Activated gamma-delta T cell treated with anti-CD3 and anti-CD28 coated beads, Interleukin-2, amount 50 U/mL, for 16 hours (primary cell): ENCODE measurements at regions not wholly inside any gene's neighbourhood (a gene's known extent, or its start where the extent isn't known, plus 50 kb on each side); places are given as distances from the start of the nearest gene placed in this dataset.

ENCODE experiments used
- DNase-seq: peaks from one replicate; pipeline ENCODE4 v3.0.0-alpha.2; 2020; ENCODE audit warnings: low read depth

- DNase-seq, result no peak
Observed at GRCh38 chr1:172801771-172802322, 142.9 kb downstream of the FASLG start.

- DNase-seq, result no peak
Observed at GRCh38 chr1:172809750-172810149, 150.8 kb downstream of the FASLG start.

DNA sequence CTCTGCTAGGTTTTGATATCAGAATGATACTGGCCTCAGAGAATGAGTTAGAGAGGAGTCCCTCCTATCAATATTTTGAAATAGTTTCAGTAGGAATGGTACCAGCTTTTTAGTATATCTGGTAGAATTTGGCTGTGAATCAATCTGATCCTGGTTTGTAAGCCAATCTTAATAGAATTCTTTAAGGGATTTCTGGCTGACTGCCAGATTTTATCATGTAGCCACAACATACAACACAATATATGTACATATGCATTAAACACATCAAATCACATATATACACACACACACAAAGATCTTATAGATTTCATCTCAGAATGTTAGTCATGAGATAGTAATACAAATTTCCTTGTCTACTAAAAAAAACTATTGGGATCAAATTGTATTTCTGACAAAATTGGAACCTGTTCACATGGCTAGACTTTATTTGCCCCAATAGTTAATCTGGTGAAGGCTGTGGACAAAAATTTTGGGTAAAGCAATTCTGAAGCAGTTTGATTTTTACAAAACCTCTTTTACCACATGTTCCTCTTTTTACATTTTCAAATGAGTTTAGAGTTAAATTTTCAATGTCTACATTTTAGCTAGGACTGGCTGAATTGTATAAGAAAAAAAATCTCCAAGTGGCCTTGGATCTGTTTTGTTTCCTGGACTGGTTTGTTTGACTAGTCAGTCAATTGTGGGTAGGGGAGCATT lies 151.7 kb downstream of the FASLG start:
- no peak for DNase-seq

- DNase-seq, result no peak
Observed at GRCh38 chr1:172811694-172812093, 152.8 kb downstream of the FASLG start.

DNA sequence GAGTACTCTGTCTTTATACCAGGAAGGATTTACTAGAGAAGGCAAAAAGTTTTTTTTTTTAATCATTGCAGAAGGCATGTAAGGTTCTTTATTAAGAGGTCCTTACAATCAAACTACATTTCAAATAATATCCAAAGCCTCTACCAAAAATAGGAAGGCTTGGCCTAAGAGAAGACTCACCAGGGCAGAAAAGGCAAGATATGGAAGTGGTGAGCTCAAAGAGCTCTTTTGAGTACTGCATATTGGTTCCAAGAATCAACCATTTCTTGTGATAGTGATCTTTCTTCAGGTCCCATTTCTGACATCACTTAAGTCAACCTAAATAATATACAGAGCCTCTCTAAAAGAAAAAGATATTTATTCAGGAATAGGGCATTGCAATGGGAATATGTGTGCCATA lies 153.2 kb downstream of the FASLG start:
- DNase-seq, result no peak

DNA sequence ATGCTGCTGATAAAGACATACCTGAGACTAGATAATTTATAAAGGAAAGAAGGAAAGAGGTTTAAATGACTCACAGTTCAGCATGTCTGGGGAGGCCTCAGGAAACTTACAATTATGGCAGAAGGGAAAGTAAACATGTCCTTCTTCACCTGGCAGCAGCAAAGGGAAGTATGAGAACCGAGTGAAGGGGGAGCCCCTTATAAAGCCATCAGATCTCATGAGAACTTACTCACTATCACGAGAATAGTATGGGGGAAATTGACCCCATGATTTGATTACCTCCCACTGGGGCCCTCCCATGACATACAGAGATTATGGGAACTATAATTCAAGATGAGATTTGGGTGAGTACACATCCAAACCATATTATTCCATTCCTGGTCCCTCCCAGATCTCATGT lies 154.4 kb downstream of the FASLG start:
- DNase-seq, result no peak

GRCh38 chr1:172814428-172814827 lies 155.5 kb downstream of the FASLG start:
- DNase-seq, result no peak

DNA sequence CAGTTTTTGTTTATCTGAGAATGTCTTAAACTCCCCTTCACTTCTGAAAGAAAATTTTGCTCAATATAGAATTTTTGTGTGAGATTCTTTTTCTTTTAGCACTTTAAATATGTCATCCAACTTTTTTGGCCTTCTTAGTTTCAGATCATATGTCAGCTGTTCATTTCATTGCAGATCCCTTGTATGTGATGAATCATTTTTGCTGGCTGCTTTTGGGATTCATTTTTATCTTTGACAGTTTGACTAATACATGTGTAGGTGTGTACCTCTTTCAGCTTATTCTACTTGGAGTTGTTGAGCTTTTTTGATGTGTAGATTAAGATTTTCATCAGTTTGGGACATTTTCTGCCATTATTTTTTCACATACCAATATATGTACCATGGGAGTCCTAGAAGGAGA lies 156.8 kb downstream of the FASLG start:
- no peak for DNase-seq

DNA sequence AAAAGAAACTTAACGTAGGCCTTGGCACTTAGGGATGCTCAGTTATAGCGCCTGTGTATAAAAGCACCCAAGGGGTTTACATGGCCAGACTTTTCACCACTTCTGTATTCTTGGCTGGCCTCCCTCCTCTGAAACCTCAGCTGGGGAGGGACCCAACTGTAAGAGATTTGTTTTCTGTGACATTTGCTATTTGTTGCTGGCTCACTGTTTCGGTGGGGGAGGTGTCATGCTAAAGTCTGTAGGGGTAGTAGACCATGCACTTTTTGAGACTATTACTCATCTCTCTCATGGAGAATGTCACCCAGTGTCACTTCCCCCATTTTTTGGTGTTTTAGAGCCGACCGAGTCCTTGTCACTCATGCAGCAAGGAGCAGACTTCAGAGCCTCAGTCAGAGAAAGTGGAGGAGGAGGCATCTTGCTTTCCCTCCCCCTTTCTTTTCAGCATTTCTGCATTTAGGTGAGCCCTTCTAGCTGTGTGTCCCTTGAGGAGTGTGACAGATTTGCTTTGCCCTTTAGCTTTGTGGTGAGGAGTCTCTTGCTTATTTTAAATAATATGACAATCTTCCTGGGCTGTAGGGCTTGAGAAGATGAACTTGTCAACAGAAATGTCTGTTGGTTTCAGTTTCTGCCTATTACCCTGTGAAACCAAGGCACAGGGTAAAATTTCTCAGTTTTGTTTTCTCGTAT lies 160.1 kb downstream of the FASLG start:
- peak; percentile 32 for DNase-seq

- no peak for DNase-seq
Observed at GRCh38 chr1:172820475-172821158, 161.7 kb downstream of the FASLG start.

DNA sequence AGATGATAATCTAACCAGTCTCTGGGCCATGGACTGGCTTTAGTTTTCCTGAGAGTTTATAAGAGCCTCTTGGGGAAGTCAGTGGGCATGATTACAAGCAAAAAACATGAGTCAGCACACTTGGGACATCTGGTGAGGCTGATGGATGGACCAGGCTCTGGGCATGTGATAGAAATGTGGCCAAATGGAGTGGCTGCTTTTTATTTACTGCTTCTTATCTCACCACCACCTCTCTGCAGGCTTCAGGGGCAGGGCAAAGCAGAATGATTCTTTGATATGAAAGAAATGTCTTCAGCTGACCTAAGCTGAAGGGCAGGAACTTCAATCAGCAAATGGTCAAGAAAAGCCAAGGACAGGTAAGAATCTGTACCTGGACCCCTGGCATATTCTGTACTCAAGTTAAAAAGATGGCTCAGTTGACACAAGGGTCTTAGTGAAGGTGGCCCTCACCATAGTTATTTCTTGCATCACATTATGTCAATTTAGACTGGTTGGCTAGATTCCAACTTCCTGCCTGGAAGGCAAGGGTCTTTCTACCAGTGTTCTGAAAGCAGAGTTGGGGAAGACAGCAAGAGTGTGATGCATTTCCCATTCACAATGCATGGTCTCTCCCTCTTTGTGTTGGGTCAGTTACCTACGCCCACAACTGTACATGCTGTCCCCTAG lies 162.8 kb downstream of the FASLG start:
- DNase-seq, result no peak

DNA sequence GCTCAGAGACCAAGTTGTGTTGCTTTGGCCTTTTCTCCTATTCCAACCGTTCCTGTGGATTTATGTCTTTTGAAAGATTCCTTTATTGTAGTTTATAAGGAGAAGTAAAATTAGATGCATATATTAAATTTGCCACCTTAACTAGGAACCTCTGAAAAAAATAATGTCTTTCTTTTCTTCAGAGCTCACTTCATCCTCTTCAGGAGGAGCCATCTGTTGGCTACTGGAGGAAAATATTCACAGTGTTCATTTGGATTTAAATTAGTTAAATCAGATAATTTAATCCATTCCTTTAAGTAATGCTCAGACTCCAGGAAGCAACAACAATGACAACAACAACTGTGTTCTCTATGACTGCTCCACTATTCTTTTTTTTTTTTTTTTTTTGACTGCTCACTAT lies 164.0 kb downstream of the FASLG start:
- no peak for DNase-seq

DNA sequence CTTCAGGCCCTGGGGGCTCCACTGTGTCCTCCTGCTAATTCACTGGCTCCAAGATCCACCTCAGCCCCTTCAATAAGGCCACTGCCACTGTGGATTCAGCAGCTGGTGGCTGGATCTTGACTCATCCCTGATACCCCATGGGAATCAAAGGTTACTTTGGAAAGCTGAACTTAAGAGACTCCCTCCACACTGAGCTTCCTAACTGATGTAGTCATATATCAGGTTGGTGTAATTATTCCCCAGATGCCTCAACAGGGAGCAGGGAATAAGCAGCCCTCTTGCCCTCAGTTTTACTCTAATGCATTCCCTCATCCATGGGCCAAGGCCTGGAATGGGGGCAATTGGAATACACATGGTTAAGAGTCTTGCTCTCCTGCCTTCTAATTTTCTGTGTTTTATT lies 164.6 kb downstream of the FASLG start:
- DNase-seq, result no peak

DNA sequence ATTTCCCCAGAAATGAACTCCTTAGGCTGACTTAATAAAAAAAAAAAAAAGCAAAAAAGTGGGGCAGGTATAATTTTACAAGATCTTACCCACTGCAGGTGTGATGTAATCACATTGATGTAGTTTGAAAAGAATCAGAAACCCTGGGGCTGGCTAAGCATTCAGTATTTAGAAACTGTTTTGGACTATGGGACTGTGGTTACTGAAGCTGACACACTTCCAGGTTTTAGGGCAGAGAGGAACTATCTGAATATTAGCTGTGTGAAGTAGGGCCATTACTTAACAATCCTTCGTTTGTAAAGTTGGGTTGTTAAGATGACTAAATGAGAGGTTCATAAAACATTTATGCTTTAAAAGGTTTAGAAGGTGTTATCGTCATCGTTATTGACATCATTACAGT lies 165.3 kb downstream of the FASLG start:
- no peak for DNase-seq

- DNase-seq, result no peak
Observed at GRCh38 chr1:172826096-172826741, 167.3 kb downstream of the FASLG start.

DNA sequence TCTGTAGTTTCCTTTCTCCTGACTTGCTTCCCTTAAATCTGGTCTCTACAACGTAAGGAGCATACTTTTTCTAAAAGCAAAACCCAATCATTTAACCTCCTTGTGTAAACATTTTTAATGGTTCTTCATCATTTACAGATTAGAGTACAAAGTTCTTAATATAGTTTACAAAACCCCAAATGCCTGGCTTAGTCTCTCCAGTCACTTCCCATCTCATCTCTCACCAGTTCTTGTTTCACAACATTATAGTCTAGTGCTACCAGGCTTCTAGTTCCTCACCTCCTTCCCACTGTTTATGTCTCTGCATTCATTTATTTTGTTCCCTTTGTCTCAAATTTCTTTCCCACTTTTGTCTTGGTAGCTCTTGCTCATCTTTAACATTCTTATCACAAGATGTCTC lies 168.4 kb downstream of the FASLG start:
- DNase-seq, result no peak

DNA sequence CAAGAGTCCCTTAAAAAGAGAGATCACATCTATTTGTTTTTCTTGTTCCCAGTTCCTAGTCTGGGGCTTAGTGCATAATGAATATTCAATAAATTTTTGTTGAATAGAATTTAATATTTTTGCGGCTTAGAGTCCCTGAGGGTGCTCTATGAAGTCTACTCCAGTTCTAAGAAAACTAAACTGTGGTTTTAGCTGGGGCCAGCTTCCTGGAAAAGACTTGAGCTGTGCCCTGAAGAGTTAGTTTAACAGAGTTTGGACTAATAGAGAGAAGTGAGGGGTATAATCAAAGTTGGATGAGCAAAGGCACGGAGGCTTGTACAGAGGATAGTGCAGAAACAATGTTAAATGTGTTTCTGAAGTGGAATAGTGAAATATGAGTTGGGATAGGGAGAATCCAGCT lies 168.9 kb downstream of the FASLG start:
- no peak for DNase-seq

DNA sequence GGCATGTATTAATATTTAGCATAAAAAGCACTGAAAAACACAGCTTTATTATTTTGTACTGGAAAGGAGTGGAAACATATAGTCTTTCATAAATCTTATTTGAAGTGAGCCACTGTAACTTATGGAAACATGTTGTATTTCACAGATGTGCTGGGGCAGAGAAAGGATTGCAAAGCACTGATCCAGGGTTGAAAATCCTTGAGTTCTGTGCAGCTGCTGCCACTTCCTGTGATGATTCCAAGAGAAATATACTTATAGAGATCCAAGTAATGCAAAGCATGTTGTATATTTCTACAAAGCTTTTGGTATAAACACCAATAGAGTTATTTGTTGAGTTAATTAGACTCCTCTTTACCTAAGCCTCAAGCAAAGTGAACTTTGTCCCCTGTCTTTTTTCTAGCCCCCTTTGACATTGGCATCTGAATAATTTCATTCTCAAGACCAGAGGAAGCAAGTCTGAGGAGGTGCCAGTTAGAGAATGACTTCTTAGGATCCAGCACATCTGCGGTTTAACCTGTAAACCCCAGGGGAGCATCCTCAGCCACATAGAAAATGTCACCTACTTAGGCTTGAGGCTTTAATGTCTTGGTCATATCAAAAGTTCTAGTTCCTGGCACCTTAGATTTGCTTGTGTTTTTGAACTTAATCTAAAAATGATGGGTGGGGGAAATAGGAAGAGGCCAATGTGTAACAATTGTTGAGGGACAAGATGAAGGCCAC lies 173.3 kb downstream of the FASLG start:
- no peak for DNase-seq

- no peak for DNase-seq
Observed at GRCh38 chr1:172833954-172834353, 175.1 kb downstream of the FASLG start.

- DNase-seq, result no peak
Observed at GRCh38 chr1:172834609-172835008, 175.7 kb downstream of the FASLG start.

DNA sequence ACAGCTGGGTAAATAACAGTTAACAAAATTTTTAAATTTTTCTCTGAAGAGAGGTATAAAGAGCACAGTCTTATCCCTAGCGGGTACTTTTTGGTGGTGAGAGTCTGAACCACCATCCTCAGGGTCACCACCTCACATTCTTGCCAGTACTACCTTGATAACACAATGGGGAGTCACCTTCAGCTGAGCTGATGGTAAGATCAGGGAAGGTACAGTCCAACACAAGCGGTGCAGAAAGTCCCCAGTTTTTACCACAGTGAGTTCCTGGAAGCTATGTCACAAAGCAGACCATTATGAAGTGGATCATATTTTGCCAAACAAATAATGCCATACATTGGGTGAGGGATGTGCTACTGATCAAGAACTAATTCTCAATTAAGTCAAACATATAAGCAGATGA lies 176.9 kb downstream of the FASLG start:
- DNase-seq, result no peak
